ENCODE measurements at regions not wholly inside any gene's neighbourhood (a gene's known extent, or its start where the extent isn't known, plus 50 kb on each side); places are given as distances from the start of the nearest gene placed in this dataset.
"Not testable (repeated sequence)": the region's sequence is repeated elsewhere in the genome, so short reads cannot be mapped to it uniquely, and the experiment has no call there.

DNA sequence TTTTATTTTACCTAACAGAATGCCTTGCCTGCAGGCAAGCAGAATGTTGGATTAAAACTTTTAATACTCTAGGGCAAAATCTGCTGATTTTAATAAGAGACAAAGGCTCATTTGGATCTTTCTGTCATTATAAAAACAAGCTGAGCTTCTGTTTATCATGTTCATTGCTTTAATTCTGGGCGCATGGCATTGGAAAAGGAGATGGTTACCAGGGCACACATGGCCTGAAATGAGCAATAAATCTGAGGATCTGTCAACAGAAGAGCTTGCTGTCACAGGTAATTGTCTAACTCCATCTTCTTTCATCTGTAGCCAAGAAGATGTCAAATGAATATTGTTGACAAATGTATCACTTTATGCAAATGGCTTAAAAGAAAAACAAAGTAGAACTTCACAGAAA is 439.6 kb downstream of the DOK5 start:
- DNase-seq (ENCODE audit: extremely low spot score), result no peak
- TF ChIP-seq SP1 (IDR thresholded peaks at IDR 0.05), result no peak
- TF ChIP-seq, protein P1, sequence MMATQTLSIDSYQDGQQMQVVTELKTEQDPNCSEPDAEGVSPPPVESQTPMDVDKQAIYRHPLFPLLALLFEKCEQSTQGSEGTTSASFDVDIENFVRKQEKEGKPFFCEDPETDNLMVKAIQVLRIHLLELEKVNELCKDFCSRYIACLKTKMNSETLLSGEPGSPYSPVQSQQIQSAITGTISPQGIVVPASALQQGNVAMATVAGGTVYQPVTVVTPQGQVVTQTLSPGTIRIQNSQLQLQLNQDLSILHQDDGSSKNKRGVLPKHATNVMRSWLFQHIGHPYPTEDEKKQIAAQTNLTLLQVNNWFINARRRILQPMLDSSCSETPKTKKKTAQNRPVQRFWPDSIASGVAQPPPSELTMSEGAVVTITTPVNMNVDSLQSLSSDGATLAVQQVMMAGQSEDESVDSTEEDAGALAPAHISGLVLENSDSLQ (IDR thresholded peaks at IDR 0.05), result no peak
- no peak for TF ChIP-seq BHLHE40 (IDR thresholded peaks at IDR 0.05; ENCODE audit: borderline replicate concordance)
- no peak for TF ChIP-seq L3MBTL2 (conservative IDR thresholded peaks at IDR 0.05)
- no peak for TF ChIP-seq FOXM1 (IDR thresholded peaks at IDR 0.05; ENCODE audit: borderline replicate concordance)
- TF ChIP-seq ARNT (IDR thresholded peaks at IDR 0.05), result no peak
- TF ChIP-seq HDGF (IDR thresholded peaks at IDR 0.05; ENCODE audit: borderline replicate concordance), result no peak
- TF ChIP-seq ZNF384 (IDR thresholded peaks at IDR 0.05), result no peak
- ChIA-PET CTCF (no interaction called here), POLR2A (no interaction called here)

DNA sequence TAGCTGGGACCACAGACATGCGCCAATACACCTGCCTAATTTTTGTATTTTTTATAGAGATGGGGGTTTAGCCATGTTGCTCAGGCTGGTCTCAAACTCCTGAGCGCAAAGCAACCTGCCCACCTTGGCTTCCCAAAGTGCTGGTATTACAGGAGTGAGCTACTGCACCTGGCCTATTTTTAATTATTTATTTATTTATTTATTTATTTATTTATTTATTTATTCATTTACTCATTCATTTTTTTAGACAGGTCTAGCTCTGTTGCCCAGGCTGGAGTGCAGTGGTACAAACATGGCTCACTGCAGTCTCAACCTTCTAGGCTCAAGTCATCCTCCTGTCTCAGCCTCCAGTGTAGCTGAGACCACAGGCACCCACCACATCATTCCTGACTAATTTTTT is 434.3 kb downstream of the DOK5 start:
- POLR2A ChIA-PET, result no interaction called here
- DNase-seq (ENCODE audit: extremely low spot score), result no peak
- TF ChIP-seq BHLHE40 (IDR thresholded peaks at IDR 0.05; ENCODE audit: borderline replicate concordance), result no peak
- TF ChIP-seq NFRKB (IDR thresholded peaks at IDR 0.05), result no peak
- TF ChIP-seq TARDBP (IDR thresholded peaks at IDR 0.05), result no peak
- no peak for TF ChIP-seq CTBP1 (IDR thresholded peaks at IDR 0.05; ENCODE audit: borderline replicate concordance)
- TF ChIP-seq ARNT (IDR thresholded peaks at IDR 0.05), result no peak
- no peak for TF ChIP-seq FOXM1 (IDR thresholded peaks at IDR 0.05; ENCODE audit: borderline replicate concordance)
- TF ChIP-seq FOXA1 (IDR thresholded peaks at IDR 0.05), result no peak
- TF ChIP-seq L3MBTL2 (conservative IDR thresholded peaks at IDR 0.05), result no peak
- no peak for TF ChIP-seq SUZ12 (IDR thresholded peaks at IDR 0.05)
- TF ChIP-seq ELF4 (IDR thresholded peaks at IDR 0.05), result no peak
- TF ChIP-seq, protein P1 (IDR thresholded peaks at IDR 0.05), result no peak
- no peak for TF ChIP-seq ZNF384 (IDR thresholded peaks at IDR 0.05)
- TF ChIP-seq FOXK2 (IDR thresholded peaks at IDR 0.05), result no peak
- TF ChIP-seq LEF1 (IDR thresholded peaks at IDR 0.05; ENCODE audit: borderline replicate concordance), result no peak
- TF ChIP-seq SP1 (IDR thresholded peaks at IDR 0.05), result no peak
- TF ChIP-seq HDGF (IDR thresholded peaks at IDR 0.05; ENCODE audit: borderline replicate concordance), result no peak
- CTCF ChIA-PET, result no interaction called here

DNA sequence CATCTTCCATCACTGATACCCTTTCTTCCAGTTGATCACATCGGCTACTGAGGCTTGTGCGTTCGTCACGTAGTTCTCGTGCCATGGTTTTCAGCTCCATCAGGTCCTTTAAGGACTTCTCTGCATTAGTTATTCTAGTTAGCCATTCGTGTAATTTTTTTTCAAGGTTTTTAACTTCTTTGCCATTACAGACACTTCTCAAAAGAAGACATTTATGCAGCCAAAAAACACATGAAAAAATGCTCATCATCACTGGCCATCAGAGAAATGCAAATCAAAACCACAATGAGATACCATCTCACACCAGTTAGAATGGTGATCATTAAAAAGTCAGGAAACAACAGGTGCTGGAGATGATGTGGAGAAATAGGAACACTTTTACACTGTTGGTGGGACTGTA is 430.7 kb downstream of the DOK5 start:
- CTCF ChIA-PET, POLR2A ChIA-PET: not testable (repeated sequence)

DNA sequence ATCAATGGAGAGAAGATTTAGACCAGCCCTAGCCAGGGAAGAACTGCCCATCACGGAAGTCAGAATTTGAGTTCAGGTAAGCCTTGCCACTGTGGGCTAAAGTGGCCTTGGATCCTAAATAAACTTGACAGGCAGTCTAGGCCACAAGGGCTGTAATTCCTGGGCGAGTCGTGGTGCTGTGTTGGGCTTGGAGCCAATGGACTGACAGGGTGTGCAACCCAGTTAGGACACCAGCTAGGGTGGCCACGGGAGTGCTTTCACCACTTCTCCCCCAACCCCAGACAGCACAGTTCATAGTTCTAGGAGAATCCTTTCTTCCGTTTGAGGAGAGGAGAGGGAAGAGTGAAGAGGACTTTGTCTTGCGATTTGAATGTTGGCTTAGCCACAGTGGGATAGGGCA is 422.4 kb downstream of the DOK5 start:
- ChIA-PET CTCF (no interaction called here), POLR2A (no interaction called here)
- no peak for DNase-seq (ENCODE audit: extremely low spot score)
- no peak for TF ChIP-seq ZNF384 (IDR thresholded peaks at IDR 0.05)

More for the DNA sequence above, 430.7 kb downstream of the DOK5 start:
- not testable (repeated sequence) for DNase-seq (ENCODE audit: extremely low spot score)

DNA sequence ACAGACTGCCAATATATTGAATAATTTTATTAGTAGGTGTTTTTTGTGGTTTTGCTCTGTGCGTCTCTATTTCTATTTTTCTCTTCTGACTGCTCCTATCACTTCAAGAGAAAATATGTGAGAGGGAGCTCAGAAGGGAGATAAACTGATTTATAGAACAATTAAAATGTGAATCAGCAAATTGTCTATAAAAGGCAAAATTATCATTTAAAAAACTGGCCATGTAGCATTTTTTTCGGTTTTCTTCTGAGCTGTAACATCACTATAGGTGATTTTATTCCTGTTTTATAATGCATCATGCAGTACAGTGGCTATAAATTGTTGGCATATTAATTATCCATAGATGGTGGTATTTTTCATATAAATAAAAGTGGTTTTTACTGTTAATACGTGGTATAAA is 416.5 kb downstream of the DOK5 start:
- DNase-seq (ENCODE audit: extremely low spot score), result no peak
- POLR2A ChIA-PET, result no interaction called here
- TF ChIP-seq, protein P1 (IDR thresholded peaks at IDR 0.05), result no peak
- CTCF ChIA-PET, result no interaction called here

DNA sequence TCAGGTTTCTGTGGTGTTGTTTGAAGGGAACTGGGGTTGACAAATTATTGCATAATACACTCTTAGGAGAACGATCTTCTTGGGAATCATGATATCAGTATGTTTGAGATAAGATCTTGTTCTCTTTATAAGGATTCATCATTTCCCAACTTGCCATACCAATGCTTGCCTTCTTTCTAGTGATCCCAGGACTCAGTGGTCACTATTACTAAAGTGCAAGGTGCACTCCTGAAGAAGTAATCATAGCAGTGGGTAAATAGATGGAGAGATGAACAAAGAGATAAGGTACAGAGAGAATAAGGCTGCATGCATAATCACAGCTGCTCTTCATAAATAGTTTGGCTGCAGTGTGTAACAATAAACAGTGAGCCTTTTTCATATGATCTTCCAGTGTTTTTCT is 404.0 kb downstream of the DOK5 start:
- DNase-seq (ENCODE audit: extremely low spot score), result no peak
- POLR2A ChIA-PET, result no interaction called here
- no peak for TF ChIP-seq BHLHE40 (IDR thresholded peaks at IDR 0.05; ENCODE audit: borderline replicate concordance)
- TF ChIP-seq LEF1 (IDR thresholded peaks at IDR 0.05; ENCODE audit: borderline replicate concordance), result no peak
- TF ChIP-seq CTBP1 (IDR thresholded peaks at IDR 0.05; ENCODE audit: borderline replicate concordance), result no peak
- CTCF ChIA-PET, result no interaction called here

DNA sequence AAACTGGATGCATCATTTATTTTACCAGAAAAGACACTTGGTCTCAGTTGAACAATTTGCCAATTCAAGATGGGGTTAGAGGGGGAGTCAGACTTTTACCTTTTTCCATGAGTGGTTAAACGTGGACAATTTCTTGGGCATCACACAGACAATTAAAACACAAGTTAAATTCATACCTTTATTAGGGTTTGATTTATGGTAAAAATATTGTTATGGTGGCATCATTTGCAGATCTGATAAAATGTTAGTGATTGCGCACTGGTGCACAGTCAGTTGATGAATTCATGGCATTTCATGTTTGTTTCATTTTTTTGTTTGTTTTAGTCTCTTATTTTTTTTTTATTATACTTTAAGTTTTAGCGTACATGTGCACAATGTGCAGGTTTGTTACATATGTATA is 399.9 kb downstream of the DOK5 start:
- no peak for TF ChIP-seq L3MBTL2 (conservative IDR thresholded peaks at IDR 0.05)
- no peak for TF ChIP-seq BHLHE40 (IDR thresholded peaks at IDR 0.05; ENCODE audit: borderline replicate concordance)
- TF ChIP-seq, protein P1 (IDR thresholded peaks at IDR 0.05), result no peak
- TF ChIP-seq LEF1 (IDR thresholded peaks at IDR 0.05; ENCODE audit: borderline replicate concordance), result no peak
- TF ChIP-seq FOXK2 (IDR thresholded peaks at IDR 0.05), result no peak
- TF ChIP-seq CTBP1 (IDR thresholded peaks at IDR 0.05; ENCODE audit: borderline replicate concordance), result no peak
- no peak for TF ChIP-seq FOXM1 (IDR thresholded peaks at IDR 0.05; ENCODE audit: borderline replicate concordance)
- TF ChIP-seq ARNT (IDR thresholded peaks at IDR 0.05), result no peak
- no peak for TF ChIP-seq SP1 (IDR thresholded peaks at IDR 0.05)
- TF ChIP-seq NFRKB (IDR thresholded peaks at IDR 0.05), result no peak
- TF ChIP-seq HDGF (IDR thresholded peaks at IDR 0.05; ENCODE audit: borderline replicate concordance), result no peak
- no peak for TF ChIP-seq TARDBP (IDR thresholded peaks at IDR 0.05)
- TF ChIP-seq SUZ12 (IDR thresholded peaks at IDR 0.05), result no peak
- TF ChIP-seq FOXA1 (IDR thresholded peaks at IDR 0.05), result no peak
- no peak for TF ChIP-seq ELF4 (IDR thresholded peaks at IDR 0.05)
- TF ChIP-seq ZNF384 (IDR thresholded peaks at IDR 0.05), result no peak

More for the DNA sequence above, 399.9 kb downstream of the DOK5 start:
- CTCF ChIA-PET, result no interaction called here
- POLR2A ChIA-PET, result no interaction called here
- no peak for DNase-seq (ENCODE audit: extremely low spot score)
